ENCODE measurements at regions not wholly inside any gene's neighbourhood (a gene's known extent, or its start where the extent isn't known, plus 50 kb on each side); places are given as distances from the start of the nearest gene placed in this dataset.

DNA sequence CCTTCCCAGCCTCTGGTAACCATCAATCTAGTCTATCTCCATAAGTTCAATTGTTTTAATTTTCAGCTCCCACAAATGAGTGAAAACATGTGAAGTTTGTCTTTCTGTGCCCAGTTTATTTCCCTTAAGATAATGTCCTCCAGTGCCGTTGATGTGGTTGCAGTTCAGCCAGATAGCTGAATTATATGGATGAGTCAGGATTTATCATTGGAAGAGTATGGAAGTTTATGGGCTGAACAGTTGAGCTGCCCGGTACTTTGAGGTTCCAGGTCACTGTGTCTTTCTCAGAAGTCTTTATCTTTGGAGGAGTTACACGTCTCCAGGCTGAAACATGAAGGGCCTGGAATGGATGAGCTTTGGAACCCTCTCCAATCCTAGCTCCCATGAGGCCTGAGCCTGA lies 120.1 kb downstream of the ASCL4 start:
- DNase-seq = no peak

DNA sequence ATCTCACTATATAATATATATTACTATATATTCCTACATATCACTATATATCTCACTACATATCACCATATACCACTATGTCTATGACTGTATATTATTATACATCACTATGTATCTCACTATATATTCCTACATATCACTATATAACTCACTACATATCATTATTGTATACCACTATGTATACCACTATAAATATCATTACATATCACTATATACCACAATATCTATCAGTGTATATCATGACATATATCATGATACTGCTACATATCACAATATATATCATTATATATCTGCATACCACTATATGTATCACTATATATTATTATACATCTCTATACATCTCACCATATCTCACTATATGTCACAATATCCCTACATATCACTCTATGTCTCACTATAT lies 121.5 kb downstream of the ASCL4 start:
- DNase-seq = no peak

DNA sequence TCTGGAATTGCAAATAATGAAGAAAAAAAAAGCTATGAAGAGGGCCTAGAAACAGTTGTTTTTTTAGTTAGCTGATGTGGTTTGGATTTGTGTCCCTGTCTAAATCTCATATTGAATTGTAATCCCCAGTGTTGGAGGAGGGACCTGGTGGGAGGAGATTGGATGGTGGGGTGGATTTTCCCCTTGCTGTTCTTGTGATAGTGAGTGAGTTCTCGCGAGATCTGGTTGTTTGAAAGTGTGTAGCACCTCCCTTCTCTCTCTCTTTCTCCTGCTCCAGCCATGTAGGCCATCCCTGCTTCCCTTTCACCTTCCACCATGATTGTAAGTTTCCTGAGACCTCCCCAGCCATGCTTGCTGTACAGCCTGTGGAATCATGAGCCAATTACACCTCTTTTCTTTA lies 126.1 kb downstream of the ASCL4 start:
- no peak for DNase-seq

DNA sequence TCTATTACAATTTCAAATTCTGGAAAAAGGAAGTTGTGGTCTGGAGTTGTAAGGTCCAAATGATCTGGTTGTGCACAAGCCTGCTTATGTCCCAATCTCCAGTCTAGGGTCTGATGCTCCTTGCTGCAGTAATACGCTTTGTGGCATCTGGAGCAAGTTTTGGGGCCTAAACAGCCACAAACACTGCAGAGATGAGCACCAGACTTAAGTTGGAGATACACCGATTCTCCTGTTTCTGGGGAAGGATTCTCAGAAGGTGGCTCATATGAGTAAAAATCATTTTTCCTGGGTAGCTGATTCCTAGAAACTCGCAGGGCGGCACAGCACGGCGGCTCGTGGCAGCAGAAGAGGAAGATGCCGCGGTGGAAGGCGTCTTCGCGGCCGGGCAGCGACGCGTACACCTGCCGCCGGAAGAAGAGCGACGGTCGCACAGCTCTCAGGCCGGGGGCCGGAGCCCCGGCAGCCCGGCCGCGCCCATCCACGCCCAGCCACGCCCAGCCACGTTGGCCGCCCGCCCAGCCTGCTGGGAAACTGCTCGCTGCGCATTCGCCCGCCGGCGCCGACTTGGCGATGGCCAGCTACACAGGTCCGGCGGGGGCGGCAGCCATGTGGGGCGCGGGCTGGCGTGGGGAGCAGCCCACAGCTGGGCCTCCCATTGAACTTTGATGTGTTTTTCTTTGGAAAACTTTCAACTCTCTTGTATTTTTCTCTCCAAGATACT lies 129.0 kb downstream of the ASCL4 start:
- DNase-seq = no peak

DNA sequence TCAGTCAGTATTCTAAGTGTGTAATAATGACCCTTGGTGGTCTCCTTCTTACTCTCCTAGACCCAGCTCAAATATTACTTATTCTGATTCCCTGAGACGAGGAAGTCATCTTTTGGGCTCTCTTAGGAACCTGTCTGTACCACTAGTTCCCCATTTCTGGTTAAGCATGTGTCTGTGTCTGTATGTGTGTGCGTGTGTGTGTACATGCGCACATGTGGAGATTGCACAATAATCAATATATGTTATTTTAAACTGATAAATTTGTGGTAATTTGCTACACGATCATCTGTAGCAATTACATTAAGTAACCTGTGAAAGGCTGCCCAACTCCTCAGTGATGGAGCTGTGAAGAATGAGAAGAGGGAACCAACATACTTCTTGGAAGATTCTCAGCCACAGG lies 132.2 kb downstream of the ASCL4 start:
- DNase-seq = no peak

DNA sequence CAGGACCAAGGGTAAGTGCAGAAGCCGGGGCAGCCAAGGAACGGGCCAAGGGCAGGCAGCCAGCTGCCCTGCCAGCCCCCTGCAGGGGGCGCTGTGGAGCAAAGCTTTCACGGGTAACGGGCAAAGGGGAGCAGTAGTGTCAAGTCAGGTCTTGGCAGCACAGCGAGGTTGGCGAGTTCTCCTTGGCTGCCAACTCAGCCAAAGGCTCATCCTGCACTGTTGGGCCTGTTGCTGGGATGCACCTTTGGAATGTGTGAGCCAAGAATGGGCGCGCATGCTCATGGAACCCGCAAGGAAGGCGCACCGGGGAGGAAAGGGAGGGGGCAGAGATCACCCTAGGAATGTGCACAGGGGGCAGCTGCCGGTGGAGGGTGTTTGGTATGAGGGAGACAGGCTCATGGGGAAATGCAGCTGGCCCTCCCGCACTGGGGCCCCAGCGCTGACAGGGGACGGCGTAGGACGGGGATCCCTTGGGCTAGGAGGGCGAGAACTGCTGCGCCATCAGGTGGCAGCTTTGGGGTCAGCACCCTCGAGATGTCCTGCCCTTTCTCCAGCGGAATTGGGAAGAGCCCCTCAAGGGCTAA lies 138.0 kb downstream of the ASCL4 start:
- DNase-seq = peak; percentile 41

DNA sequence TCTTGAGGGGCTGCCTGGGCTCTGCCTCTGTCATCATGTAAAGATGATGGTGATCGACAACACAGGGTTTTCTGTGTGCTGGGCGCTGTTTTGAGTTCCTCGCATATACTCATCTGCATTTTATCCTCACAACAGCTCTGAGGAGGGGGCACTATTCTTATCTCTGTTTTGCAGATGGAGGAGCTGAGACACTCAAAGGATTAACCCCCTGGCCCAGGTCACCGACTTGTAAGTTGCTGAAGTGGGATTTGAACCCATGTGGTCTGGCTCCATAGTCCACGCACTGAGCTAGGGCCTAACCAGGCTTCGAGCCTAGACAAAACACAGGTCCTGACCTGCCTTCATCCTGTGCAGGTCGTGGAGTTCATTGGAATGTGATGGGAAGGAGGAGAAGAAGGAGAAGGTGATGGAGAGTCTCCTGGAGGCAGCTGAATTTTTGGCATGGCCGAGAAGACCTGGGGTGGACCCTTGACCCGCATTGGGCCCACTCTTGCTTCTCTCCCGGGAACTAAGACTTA lies 140.0 kb downstream of the ASCL4 start:
- DNase-seq = no peak

DNA sequence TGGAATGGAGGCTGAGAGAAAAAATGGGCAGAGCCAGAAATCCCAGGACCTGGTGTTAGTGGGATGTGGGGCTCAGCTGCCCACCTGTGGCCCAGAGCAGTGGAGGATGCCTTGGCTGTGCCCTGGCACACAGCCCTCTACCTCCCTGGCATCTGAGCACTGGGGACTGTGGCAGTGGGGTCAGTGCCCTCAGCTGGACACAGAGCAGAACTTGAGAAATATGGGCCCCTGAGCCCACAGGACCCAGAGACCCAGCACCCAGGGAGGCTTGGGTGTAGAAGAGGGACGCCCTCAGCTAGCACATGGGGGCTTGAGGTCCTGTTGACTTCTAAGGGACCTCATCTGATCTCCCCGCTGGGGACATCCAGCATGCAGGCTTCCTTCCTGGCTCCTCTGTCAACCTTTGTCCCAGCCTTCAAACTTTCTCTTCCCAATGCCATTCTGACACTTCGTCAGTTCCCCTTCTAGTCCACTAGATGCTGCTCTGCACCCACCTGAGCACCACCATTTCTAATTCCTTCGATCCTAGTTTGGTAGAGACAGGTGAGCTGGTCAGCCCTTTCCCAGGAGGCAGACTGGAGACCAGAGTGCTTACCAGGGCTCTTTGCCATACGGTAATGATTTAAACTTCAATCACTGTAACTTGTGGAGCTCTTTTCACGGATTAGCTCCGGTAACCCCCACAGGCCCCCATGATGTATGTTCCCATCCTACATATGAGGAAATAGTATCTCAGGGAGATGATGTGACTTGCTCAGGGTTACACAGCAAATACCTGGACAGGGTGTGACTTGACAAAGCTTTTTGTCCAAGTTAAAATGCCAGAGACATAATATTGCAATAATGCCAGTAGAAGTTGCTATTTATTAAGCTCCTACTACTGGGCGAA lies 143.7 kb downstream of the ASCL4 start:
- DNase-seq = peak; percentile 74

DNA sequence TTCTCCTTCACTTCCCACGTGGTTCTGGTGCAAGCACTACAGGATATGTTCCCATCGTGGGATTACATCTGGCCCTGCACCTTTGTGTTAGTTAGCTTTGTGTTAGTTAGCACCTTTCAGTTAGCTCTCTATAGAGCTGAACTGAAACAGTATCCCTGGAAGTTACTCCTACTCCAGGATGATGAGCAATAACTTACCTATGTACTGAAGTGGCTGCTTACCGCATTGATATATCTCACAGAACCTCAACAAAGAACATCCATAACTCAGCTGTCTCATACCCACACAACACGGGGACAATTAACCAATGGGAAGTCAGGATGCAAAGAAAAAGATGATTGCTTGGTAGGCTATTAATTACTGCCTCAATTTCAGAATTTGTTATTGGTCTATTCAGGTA lies 146.6 kb downstream of the ASCL4 start:
- DNase-seq = no peak

DNA sequence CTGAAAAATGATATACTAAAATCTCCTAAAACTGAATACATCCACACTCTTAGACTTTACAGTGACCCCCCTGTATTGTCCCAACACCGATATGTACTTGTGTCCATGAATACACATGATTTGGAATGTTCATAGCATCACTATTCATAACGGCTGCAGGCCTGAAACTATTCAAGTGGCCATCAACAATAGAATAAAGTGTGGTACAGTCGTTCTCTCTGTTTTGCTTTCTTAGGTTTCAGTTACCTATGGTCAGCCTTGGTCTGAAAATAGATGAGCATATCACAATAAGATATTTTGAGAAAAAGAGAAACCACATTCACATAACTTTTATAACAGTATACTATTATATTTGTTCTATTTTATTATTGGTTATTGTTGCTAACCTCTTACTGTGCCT lies 150.6 kb downstream of the ASCL4 start:
- no peak for DNase-seq

DNA sequence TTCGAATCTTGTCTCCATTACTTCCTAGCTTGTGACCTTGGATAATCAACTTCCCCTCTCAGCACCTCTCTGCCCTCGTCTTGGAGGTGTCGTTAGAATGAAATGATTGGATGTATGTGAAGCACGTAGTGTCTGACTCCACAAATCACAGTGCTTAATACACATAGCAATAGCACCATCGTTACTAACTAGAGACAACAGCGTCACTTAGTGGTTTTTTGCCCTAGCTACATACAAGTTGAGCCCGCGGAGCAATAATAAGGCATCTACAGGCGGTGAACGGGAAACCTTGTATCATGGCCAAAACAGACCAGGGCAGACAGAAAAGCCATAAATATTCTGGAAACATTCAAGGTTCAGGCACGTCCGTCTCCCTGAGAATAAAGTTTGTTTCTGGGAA lies 154.9 kb downstream of the ASCL4 start:
- DNase-seq = peak; percentile 63

DNA sequence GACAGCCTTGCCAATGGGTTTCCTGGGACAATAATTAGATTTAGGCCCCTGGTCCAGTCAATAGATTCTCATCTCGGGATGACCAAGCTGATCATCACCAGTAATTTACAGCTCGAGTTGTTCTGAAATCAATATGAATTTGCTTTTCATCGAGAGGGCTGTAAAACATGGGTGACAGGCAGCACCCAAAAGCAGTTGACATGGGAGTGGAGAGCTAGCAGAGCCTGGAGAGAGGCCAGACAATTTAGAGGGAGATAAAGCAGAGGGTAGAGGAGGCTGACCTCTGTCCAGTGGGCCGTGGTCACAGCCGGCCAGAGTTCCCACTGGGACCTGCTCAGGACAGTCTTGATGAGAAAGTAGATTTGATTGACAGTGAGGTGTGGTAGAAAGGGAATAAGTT lies 157.3 kb downstream of the ASCL4 start:
- no peak for DNase-seq

DNA sequence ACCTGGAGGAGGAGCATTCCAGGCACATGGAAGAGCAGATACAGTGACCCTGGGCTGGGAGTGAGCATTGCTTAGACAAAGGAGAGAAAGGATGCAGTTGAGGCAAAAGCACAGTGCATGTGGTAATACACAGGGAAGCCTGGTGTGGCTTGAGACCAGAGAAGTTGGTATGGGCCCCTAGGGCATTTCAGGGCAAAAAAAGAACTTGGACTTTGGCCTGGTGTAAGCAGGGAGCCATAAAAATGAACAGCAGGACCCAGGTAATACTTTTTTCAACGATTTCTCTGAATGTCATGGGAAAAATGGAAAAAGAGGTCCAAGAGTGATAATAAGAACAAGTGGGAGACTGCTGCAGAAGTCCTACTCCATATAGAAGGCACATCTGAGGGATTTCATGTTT lies 163.9 kb downstream of the ASCL4 start:
- DNase-seq = no peak

DNA sequence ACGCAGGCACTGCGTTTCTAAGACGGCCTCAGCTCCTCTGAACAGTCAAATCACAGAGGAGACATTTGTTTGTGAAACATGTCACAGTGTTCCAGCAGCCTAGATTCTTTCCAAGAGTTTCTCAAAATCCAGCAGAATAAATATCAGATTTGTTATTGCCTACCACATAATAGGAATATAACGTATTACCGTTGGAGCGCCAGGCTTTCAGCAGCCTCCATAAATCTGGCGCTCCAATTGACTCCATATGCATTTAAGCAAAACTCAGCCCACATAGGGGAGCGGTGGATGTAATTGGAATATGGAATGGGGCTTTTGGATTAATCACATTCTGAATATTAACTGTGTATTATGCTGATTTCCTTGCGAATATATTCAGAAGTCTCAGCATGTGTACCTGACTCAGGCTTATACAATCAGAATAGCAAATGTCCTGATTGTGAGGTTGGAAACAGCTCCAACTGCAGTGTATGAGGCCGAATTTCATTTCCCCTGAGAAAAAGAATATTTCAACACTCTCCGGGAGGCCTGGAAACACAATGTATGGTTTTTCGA lies 174.0 kb downstream of the ASCL4 start:
- DNase-seq = no peak

DNA sequence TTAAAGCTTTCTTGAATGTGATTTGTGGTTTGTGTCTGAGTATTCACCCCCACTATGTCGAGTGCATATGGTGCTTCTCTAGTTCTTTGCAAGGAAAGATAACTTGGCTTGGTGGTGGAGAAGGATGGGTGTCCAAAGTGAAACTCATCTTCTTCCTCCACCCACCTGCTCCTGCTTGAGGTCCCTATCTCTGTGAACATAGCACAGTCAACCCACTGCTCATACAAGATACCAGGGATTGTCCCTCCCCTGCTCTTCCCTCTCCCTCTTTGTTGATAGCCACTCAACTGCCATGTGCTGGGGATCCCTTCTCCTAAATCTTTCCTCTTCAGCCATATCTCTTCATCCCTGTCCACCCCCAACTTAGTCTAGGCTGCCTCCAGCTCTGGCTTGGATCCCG lies 176.5 kb downstream of the ASCL4 start:
- no peak for DNase-seq

DNA sequence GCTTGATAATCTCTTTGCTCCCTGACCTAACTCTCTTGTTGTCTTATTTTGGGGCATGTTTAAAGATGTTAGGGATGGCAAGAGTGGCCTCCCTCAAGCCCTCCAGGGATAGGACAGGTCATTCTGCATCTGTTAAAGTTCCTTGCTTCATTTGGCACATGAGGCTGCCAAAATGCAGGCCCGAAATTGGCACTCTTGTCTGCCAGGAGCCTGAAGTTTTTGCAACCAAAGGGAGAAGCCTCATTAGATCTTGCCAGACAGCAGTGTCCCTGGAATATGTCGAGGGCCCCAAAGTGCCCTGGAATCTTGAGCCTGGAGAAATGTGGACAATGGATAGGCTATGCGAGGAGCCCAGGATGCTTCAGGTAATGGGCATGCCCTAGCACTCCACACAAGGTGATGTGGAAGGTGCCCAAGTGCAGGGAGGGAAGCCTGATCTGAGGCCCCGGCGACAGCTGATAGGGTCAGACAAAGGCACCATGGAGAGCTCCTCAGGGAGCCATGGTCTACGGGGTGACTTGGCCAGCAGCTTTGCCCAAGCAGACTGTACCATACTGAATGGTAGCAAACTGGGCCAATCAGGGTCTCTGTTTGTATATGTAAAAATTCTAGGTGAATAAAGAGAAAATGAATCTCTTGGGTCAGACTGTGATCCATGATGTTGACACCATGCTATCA lies 173.0 kb upstream of the WSCD2 start:
- DNase-seq = no peak

DNA sequence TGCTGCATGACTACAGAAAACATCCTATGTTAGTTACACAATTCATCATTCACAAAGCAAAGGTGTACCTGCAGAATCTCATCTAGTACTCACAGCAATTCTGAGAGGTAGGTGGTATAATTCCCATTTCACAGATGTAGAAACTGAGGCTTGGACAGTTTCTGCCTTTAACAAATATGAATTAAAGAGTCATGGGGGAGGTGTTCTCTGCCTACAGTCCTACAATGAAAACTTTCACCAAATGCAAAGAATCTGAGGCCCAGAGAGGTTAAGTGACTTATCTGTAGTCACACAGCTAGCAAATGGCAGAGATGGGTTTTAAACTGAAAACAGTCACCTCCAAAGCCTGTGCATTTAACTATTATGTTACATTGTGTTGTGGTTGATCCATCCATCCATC lies 171.6 kb upstream of the WSCD2 start:
- no peak for DNase-seq

DNA sequence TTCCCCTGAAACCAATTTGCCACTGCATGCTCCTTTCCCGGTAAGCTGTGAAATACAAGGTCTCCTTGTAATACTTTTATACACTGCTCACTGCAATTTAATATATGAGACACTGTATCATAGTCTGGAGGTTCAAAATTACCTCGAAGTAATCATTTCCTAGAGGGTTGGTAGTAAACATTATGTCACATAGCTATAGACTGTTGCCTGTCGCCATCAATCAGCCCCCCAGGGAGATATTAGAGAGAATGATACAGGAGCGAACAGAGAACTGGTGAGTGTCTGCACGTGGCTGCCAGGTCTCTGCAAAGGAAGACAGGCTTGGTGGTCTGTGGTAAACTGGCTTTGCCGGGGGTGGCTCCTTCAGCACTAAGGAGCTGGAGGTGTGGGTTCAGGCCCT lies 165.5 kb upstream of the WSCD2 start:
- no peak for DNase-seq

DNA sequence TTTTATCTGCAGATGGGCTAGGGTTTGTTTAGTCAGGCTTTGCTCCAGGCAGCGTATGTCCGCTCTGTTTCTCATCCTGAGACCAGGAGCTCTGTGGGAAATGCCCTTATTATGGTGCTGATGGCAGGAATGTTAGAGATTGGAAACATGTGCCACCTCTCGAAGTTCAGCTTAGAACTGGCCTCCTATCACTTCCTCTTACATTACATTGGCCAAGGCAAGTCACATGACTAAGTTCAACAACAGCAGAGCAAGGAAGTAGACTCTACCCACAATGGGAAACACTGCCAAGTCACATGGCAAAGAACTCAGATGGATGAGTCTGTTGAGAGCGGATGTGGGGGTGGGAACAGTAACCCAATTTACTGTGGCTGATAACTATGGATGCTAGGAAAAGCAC lies 161.9 kb upstream of the WSCD2 start:
- peak; percentile 15 for DNase-seq

DNA sequence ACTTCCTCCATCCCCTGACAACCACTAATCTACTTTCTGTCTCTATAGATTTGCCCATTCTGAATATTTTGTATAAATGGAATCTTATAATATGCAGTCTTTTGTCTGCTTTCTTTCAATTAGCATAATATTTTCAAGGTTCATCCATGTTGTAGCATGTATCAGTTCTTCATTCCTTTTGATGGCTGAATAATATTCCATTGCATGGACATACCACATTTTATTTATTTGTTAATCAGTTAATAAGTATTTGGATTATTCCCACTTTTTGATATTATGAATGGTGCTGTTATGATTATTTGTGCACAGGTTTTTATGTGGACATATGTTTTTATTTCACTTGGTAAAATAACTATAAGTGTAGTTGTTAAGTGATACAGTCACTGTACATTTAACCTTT lies 155.1 kb upstream of the WSCD2 start:
- no peak for DNase-seq

DNA sequence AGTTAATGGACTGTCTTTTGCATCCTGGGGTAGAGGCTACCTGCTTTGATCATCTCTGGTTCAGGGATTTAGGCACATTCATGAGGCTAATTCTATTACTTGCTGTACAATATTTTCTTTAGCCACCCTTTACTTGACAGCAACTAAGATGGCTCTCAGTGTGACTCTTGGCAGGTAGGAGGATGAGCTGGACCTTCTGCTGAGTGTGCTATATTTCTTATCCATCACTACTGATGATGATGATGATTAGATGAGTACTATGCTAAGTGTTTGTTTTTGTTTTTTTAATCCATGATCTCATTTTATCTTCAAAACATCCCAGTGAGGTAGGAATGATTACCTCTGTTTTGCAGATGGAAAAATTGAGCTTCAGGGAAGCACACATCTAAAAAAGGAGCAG lies 152.8 kb upstream of the WSCD2 start:
- DNase-seq = no peak

DNA sequence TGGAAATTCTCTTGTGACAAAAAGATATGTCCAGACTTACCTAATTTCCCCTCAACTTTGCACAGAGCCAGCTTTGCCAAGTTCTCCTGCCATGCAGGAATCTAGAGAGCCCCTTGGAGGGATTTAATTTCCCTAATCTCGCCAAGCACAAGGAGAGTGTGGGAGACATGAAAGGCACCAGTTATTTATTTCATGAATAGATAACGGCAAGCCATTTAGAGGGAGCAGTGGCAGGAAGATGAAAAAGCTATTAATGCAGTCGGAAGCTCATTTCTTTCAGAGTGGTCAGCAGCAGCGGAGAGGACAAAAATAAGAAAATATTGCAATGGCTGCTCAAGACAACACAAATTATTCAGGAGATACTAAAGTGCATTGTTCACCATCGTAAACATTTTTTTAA lies 150.9 kb upstream of the WSCD2 start:
- no peak for DNase-seq

DNA sequence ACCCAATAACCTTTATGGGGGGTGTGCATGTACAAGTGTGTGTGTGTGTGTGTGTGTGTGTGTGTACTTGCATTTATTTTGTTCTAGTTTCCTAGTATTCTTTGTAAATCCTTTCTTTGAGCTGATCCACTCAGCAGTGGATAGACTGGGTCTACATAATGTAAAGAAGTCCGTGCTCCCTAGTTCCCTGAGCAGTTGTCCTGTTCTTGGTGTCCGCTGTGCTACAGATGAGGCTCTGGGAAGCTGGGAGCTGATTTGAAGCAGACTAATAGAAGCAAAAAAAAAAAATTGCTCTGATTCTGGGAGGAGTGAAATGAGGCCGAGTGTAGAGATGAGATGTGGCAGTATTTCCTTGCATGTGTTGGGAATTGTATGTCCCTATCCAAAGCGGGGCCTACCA lies 150.4 kb upstream of the WSCD2 start:
- no peak for DNase-seq
